H1 (cell line): ENCODE measurements at regions not wholly inside any gene's neighbourhood (a gene's known extent, or its start where the extent isn't known, plus 50 kb on each side); places are given as distances from the start of the nearest gene placed in this dataset.

Experiments
- CTCF ChIA-PET: fragments of 300-600 bp; sonication (Branson Sonifier 250); formaldehyde crosslinking; loops from one replicate; lab custom pipeline; 2021; ENCODE audit not compliant: partially characterized antibody; lab: Charles Lee
- POLR2A ChIA-PET: fragments of 300-600 bp; sonication (Branson Sonifier 250); formaldehyde crosslinking; loops from one replicate; lab custom pipeline; 2021; ENCODE audit warnings: inconsistent platforms; ENCODE audit not compliant: partially characterized antibody; lab: Charles Lee
- DNase-seq, 2 experiments: peaks; one replicate each; pipeline versions ENCODE4 v3.0.0 to v3.0.0-alpha.2; 2010 to 2022; ENCODE audit warnings: low spot score in 2 of 2, low read depth in 1 of 2, mixed read lengths in 1 of 2
- FAIRE-seq: peaks from 2 replicates; lab custom pipeline; 2011; peaks lifted over from hg19 to GRCh38; lab: Jason Lieb, UNC
- H2AFZ ChIP-seq: 2 replicates; pipeline ENCODE4 v1.8.1; 2012; ENCODE audit warnings: low read length, inconsistent platforms
- H2AK5ac ChIP-seq: 2 replicates; pipeline ENCODE4 v1.6.1; 2013; ENCODE audit warnings: low read depth, low read length
- H2BK120ac ChIP-seq: replicated peaks from 2 replicates; pipeline ENCODE3; 2013; ENCODE audit warnings: low read depth, low read length, inconsistent platforms
- H2BK12ac ChIP-seq: 2 replicates; pipeline ENCODE4 v1.6.1; 2013; ENCODE audit warnings: low read depth, low read length
- H2BK15ac ChIP-seq: 2 replicates; pipeline ENCODE4 v1.6.1; 2013; ENCODE audit warnings: low read length
- H2BK20ac ChIP-seq: 2 replicates; pipeline ENCODE4 v1.6.1; 2013; ENCODE audit warnings: low read length
- H2BK5ac ChIP-seq: 2 replicates; pipeline ENCODE4 v1.6.1; 2013; ENCODE audit warnings: low read depth, low read length
- H3K14ac ChIP-seq: 2 replicates; pipeline ENCODE4 v1.6.1; 2013; ENCODE audit warnings: inconsistent platforms; ENCODE audit not compliant: insufficient read length
- H3K18ac ChIP-seq: 2 replicates; pipeline ENCODE4 v1.6.1; 2013; ENCODE audit warnings: low read length; ENCODE audit errors: extremely low read depth
- H3K23ac ChIP-seq: 2 replicates; pipeline ENCODE4 v1.6.1; 2013; ENCODE audit warnings: inconsistent platforms; ENCODE audit not compliant: insufficient read length
- H3K23me2 ChIP-seq: 2 replicates; pipeline ENCODE4 v1.6.1; 2013; ENCODE audit warnings: low read depth, low read length
- H3K27ac ChIP-seq: 2 replicates; pipeline ENCODE4 v1.6.1; 2011; ENCODE audit warnings: low read depth, low read length, inconsistent platforms
- H3K27me3 ChIP-seq, 4 experiments: replicated peaks in 1 of 4; 1 replicate in 1 of 4; 2 replicates in 3 of 4; pipeline versions ENCODE4 v1.6.1 to v1.8.1; 2011 to 2013; ENCODE audit warnings: low read length in 3 of 4, mild to moderate bottlenecking in 3 of 4, inconsistent platforms in 2 of 4, mixed read lengths in 2 of 4, moderate library complexity in 1 of 4; ENCODE audit not compliant: control insufficient read depth in 3 of 4, insufficient read depth in 3 of 4; ENCODE audit errors: extremely low read depth in 1 of 4
- H3K36me3 ChIP-seq, 4 experiments: 2 replicates each; pipeline versions ENCODE4 v1.6.1 to v1.8.1; 2011 to 2013; ENCODE audit warnings: mild to moderate bottlenecking in 4 of 4, low read length in 3 of 4, moderate library complexity in 2 of 4, control low read depth in 1 of 4, inconsistent platforms in 1 of 4; ENCODE audit not compliant: insufficient read depth in 4 of 4, control insufficient read depth in 2 of 4
- H3K4ac ChIP-seq: replicated peaks from 2 replicates; pipeline ENCODE3; 2013; ENCODE audit warnings: low read length, low read depth, mixed read lengths, inconsistent platforms; ENCODE audit not compliant: insufficient read length
- H3K4me1 ChIP-seq, 4 experiments: replicated peaks in 1 of 4; 1 replicate in 1 of 4; 2 replicates in 3 of 4; pipeline versions ENCODE4 v1.6.1 to v1.8.1; 2011 to 2013; ENCODE audit warnings: low read length in 3 of 4, inconsistent platforms in 2 of 4, mixed read lengths in 1 of 4; ENCODE audit not compliant: insufficient read depth in 4 of 4, control insufficient read depth in 3 of 4
- H3K4me2 ChIP-seq, 2 experiments: 2 replicates each; pipeline versions ENCODE4 v1.6.1 to v1.8.1; 2011 to 2013; ENCODE audit warnings: low read depth in 2 of 2, low read length in 2 of 2, control low read depth in 1 of 2, inconsistent platforms in 1 of 2, mild to moderate bottlenecking in 1 of 2; ENCODE audit not compliant: insufficient read depth in 1 of 2
- H3K4me3 ChIP-seq, 4 experiments: fragments of 200-600, 300-600 bp in 1 of 4; sonication (generic), shearing (Covaris generic), sonication (Bioruptor Twin) in 1 of 4; 2 replicates each; pipeline versions ENCODE4 v1.5.1 to v1.8.1; 2011 to 2016; ENCODE audit warnings: low read length in 4 of 4, low read depth in 3 of 4, control low read depth in 2 of 4, inconsistent platforms in 2 of 4, mild to moderate bottlenecking in 2 of 4, mixed read lengths in 1 of 4, moderate library complexity in 1 of 4; ENCODE audit not compliant: insufficient read depth in 2 of 4; ENCODE audit errors: extremely low read depth in 1 of 4
- H3K56ac ChIP-seq: replicated peaks from 2 replicates; pipeline ENCODE3; 2013; ENCODE audit warnings: low read depth, mild to moderate bottlenecking, mixed read lengths, low read length, inconsistent platforms; ENCODE audit not compliant: insufficient read length
- H3K79me1 ChIP-seq: 2 replicates; pipeline ENCODE4 v1.6.1; 2013; ENCODE audit warnings: low read depth, low read length, control low read depth
- H3K79me2 ChIP-seq, 2 experiments: 2 replicates each; pipeline versions ENCODE4 v1.6.1 to v1.8.1; 2012 to 2013; ENCODE audit warnings: low read length in 2 of 2, mild to moderate bottlenecking in 2 of 2, inconsistent platforms in 1 of 2; ENCODE audit not compliant: insufficient read depth in 2 of 2, control insufficient read depth in 1 of 2
- H3K9ac ChIP-seq, 4 experiments: replicated peaks in 1 of 4; 1 replicate in 1 of 4; 2 replicates in 3 of 4; pipeline versions ENCODE4 v1.6.1 to v1.8.1; 2011 to 2013; ENCODE audit warnings: low read depth in 3 of 4, low read length in 3 of 4, control low read depth in 2 of 4, mild to moderate bottlenecking in 2 of 4, moderate library complexity in 2 of 4, inconsistent platforms in 1 of 4; ENCODE audit errors: extremely low read depth in 1 of 4
- H3K9me3 ChIP-seq, 2 experiments: 2 replicates each; pipeline versions ENCODE4 v1.6.1 to v1.8.1; 2012 to 2013; ENCODE audit warnings: mild to moderate bottlenecking in 2 of 2, moderate library complexity in 2 of 2, control low read depth in 1 of 2, inconsistent platforms in 1 of 2, low read depth in 1 of 2, low read length in 1 of 2, mixed read lengths in 1 of 2; ENCODE audit not compliant: insufficient read depth in 2 of 2
- H4K20me1 ChIP-seq, 2 experiments: replicated peaks in 1 of 2; 2 replicates each; pipeline versions ENCODE3 to v1.8.1; 2011 to 2013; ENCODE audit warnings: inconsistent platforms in 2 of 2, low read length in 2 of 2, mild to moderate bottlenecking in 1 of 2; ENCODE audit not compliant: insufficient read depth in 2 of 2, control insufficient read depth in 1 of 2
- H4K5ac ChIP-seq: 2 replicates; pipeline ENCODE4 v1.6.1; 2013; ENCODE audit warnings: low read length, low read depth, mixed read lengths, inconsistent platforms; ENCODE audit not compliant: insufficient read length
- H4K8ac ChIP-seq: 2 replicates; pipeline ENCODE4 v1.8.0; 2013; ENCODE audit warnings: mild to moderate bottlenecking, moderate library complexity, low read length, inconsistent platforms; ENCODE audit not compliant: insufficient read depth; ENCODE audit errors: extremely low read depth
- H4K91ac ChIP-seq: replicated peaks from 2 replicates; pipeline ENCODE3; 2013; ENCODE audit warnings: low read length, mixed read lengths, inconsistent platforms; ENCODE audit not compliant: insufficient read length
- JUN ChIP-seq: IDR thresholded peaks from 2 replicates; pipeline ENCODE4 v1.6.1; 2011; ENCODE audit warnings: low read depth, mild to moderate bottlenecking, improper control_type of control experiment, low read length
- WGBS, 2 experiments: shearing (Covaris generic) in 1 of 2; methylation state at CpG; one replicate each; pipeline versions ENCODE4 v1.1.6 to v1.1.7; 2013 to 2015; ENCODE audit warnings: low lambda C conversion rate in 2 of 2, mixed read lengths in 2 of 2, inconsistent platforms in 1 of 2, low coverage in 1 of 2, missing lambda C conversion rate in 1 of 2; ENCODE audit not compliant: insufficient replicate concordance in 2 of 2, insufficient coverage in 1 of 2, insufficient read length in 1 of 2; ENCODE audit errors: extremely low coverage in 1 of 2, missing lambda C conversion rate in 1 of 2; 5-methylcytosine and 5-hydroxymethylcytosine counted together

DNA sequence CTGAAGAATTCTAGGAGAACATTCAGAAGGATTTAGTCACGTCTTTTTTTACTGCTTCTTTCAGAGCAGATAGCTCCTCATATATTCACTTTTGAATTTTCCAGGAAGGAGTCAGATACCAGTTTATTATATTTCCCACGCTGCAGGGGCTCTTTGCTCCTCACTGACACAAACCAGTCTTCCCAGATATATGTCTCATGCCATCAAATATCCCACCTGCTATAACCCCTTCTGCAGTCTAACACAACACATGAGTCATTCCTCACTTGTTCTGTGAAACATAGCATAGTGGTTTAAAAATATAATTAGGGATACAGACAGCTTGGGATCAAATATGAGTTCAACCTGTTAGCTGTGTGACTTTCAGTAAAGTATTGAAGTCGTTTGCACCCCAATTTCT is 251.7 kb upstream of the DPYD start:
- FAIRE-seq (no peak), DNase-seq (no peak)
- Histone ChIP-seq H3K27ac (no peak overlapping the region), H2BK5ac (no peak overlapping the region), H3K23ac (no peak overlapping the region), H2AFZ (no peak overlapping the region), H3K4me1 (no peaks in the 10 kb centered on the region), H3K4me3 (no peak overlapping the region), H4K8ac (no peak overlapping the region), H3K23me2 (no peaks in the 10 kb centered on the region; the same call in 1 of the 2 replicates), H3K79me2 (no peaks in the 10 kb centered on the region), H2BK20ac (no peak overlapping the region), H3K36me3 (no peaks in the 10 kb centered on the region), H4K20me1 (no peaks in the 10 kb centered on the region), H3K79me1 (no peaks in the 10 kb centered on the region), H3K18ac (no peak overlapping the region), H2BK12ac (no peak overlapping the region), H3K14ac (no peak overlapping the region), H2BK15ac (no peak overlapping the region), H3K9ac (no peak overlapping the region), H4K5ac (no peak overlapping the region), H4K91ac (no peak overlapping the region), H2BK120ac (no peak overlapping the region), H3K4me2 (no peak overlapping the region), H2AK5ac (no peak overlapping the region), H3K27me3 (no peaks in the 10 kb centered on the region), H3K9me3 (no peaks in the 10 kb centered on the region), H3K56ac (no peak overlapping the region), H3K4ac (no peak overlapping the region)
- CTCF ChIA-PET = no interaction called here
- WGBS, 2 experiments = 78% methylated on average over 3 of the region's 3 CpGs; no CpG with 5 or more reads in 1 of the 2 experiments
- POLR2A ChIA-PET = no interaction called here
- TF ChIP-seq JUN = no peak
